H1 (cell line): ENCODE measurements at regions not wholly inside any gene's neighbourhood (a gene's known extent, or its start where the extent isn't known, plus 50 kb on each side); places are given as distances from the start of the nearest gene placed in this dataset.

Experiments
- CHD2 ChIP-seq: IDR thresholded peaks from 2 replicates; pipeline ENCODE4 v1.6.1; 2012; ENCODE audit warnings: low read length, improper control_type of control experiment
- CHD7 ChIP-seq: fragments of 300-600 bp; sonication (generic); IDR thresholded peaks from 2 replicates; pipeline ENCODE4 v1.7.1; 2012; ENCODE audit warnings: low read length, moderate library complexity, mild to moderate bottlenecking, inconsistent platforms; ENCODE audit not compliant: insufficient replicate concordance
- CTBP2 ChIP-seq: IDR thresholded peaks from 2 replicates; pipeline ENCODE4 v1.7.0; 2011; ENCODE audit warnings: borderline replicate concordance, mild to moderate bottlenecking, moderate library complexity, mixed read lengths, low read length; ENCODE audit not compliant: insufficient read depth, insufficient read length
- EP300 ChIP-seq, 2 experiments: IDR thresholded peaks; 1 replicate in 1 of 2; 2 replicates in 1 of 2; pipeline ENCODE4 v1.6.1; 2011 to 2012; ENCODE audit warnings: low read depth in 2 of 2, low read length in 2 of 2, mild to moderate bottlenecking in 2 of 2, borderline replicate concordance in 1 of 2, inconsistent platforms in 1 of 2, moderate library complexity in 1 of 2
- GABPA ChIP-seq: IDR thresholded peaks from 2 replicates; pipeline ENCODE4 v1.6.1; 2011; ENCODE audit warnings: mild to moderate bottlenecking, low read length, moderate library complexity, borderline replicate concordance; ENCODE audit not compliant: insufficient read depth
- POLR2AphosphoS5 ChIP-seq: IDR thresholded peaks from 2 replicates; pipeline ENCODE4 v1.6.1; 2011; ENCODE audit warnings: low read depth, low read length
- RBBP5 ChIP-seq: IDR thresholded peaks from 2 replicates; pipeline ENCODE4 v1.7.1; 2012; ENCODE audit warnings: low read depth, mild to moderate bottlenecking, inconsistent platforms, low read length, moderate library complexity, borderline replicate concordance
- SIX5 ChIP-seq: IDR thresholded peaks from 2 replicates; pipeline ENCODE4 v1.6.1; 2011; ENCODE audit warnings: mild to moderate bottlenecking, low read depth, low read length
- SRF ChIP-seq: IDR thresholded peaks from 2 replicates; pipeline ENCODE4 v1.6.1; 2011; ENCODE audit warnings: mild to moderate bottlenecking, low read depth, low read length, moderate library complexity
- SUZ12 ChIP-seq: fragments of 200-600 bp; sonication (generic); IDR thresholded peaks from 2 replicates; pipeline ENCODE4 v1.6.1; 2012; ENCODE audit warnings: mild to moderate bottlenecking, inconsistent platforms, low read length, moderate library complexity, mixed read lengths
- TAF1 ChIP-seq: IDR thresholded peaks from 2 replicates; pipeline ENCODE4 v1.6.1; 2011; ENCODE audit warnings: mild to moderate bottlenecking, low read depth, low read length
- TAF7 ChIP-seq: optimal IDR thresholded peaks from 2 replicates; pipeline ENCODE3; 2011; ENCODE audit warnings: low read depth, mild to moderate bottlenecking, inconsistent platforms, low read length, moderate library complexity, borderline replicate concordance
- TBP ChIP-seq: IDR thresholded peaks from 2 replicates; pipeline ENCODE4 v1.6.1; 2011; ENCODE audit warnings: low read depth, low read length, improper control_type of control experiment

GRCh38 chr21:20258542-20258941 lies 739.7 kb upstream of the NCAM2 start (continued):
- no peak for TF ChIP-seq CHD7
- TF ChIP-seq CTBP2, result no peak
- TF ChIP-seq RBBP5, result no peak
- TF ChIP-seq TAF7, result no peak
- TF ChIP-seq POLR2AphosphoS5, result no peak
- TF ChIP-seq SIX5, result no peak
- TF ChIP-seq SUZ12, result no peak
- no peak for TF ChIP-seq TAF1
- no peak for TF ChIP-seq GABPA
- TF ChIP-seq EP300 (IDR thresholded peaks at IDR 0.05; ENCODE audit: borderline replicate concordance in 1 of 2, low read depth in 2 of 2, low read length in 2 of 2), result no peak
- no peak for TF ChIP-seq CHD2
- no peak for TF ChIP-seq TBP
- TF ChIP-seq SRF, result no peak
